ENCODE measurements at regions not wholly inside any gene's neighbourhood (a gene's known extent, or its start where the extent isn't known, plus 50 kb on each side); places are given as distances from the start of the nearest gene placed in this dataset.

DNA sequence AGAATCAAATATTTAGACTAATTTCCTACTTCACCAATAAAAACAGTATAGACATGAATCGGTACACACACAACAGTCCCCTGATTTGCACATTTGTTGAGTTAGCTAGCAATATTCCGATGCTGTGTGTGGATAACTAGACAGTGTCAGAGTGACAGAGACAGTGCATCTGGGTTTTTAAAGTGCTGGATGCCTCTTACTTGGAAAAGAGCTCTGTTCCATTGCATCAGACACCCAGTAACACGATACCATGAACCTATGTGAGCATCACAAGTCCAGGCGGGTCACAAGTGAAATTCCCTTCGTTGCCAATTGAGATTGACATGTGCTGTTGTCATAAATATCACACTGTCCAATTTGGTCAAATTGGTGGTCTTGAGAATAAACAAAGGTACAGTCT is 82.0 kb upstream of the ESRRG start:
- TF ChIP-seq POLR2A (IDR thresholded peaks at IDR 0.05): peak in 1 of 2 donors; percentile 53
- TF ChIP-seq, protein P1, sequence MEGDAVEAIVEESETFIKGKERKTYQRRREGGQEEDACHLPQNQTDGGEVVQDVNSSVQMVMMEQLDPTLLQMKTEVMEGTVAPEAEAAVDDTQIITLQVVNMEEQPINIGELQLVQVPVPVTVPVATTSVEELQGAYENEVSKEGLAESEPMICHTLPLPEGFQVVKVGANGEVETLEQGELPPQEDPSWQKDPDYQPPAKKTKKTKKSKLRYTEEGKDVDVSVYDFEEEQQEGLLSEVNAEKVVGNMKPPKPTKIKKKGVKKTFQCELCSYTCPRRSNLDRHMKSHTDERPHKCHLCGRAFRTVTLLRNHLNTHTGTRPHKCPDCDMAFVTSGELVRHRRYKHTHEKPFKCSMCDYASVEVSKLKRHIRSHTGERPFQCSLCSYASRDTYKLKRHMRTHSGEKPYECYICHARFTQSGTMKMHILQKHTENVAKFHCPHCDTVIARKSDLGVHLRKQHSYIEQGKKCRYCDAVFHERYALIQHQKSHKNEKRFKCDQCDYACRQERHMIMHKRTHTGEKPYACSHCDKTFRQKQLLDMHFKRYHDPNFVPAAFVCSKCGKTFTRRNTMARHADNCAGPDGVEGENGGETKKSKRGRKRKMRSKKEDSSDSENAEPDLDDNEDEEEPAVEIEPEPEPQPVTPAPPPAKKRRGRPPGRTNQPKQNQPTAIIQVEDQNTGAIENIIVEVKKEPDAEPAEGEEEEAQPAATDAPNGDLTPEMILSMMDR (IDR thresholded peaks at IDR 0.05 in 4 of 5, conservative IDR thresholded peaks at IDR 0.05 in 1 of 5): no peak
